Right lobe of liver (tissue), 4 donors: ENCODE measurements at regions not wholly inside any gene's neighbourhood (a gene's known extent, or its start where the extent isn't known, plus 50 kb on each side); places are given as distances from the start of the nearest gene placed in this dataset.

ENCODE experiments used
- CTCF ChIP-seq, 4 donors: fragments of 200-600 bp in 3 of 4; fragments of 450-650 bp in 1 of 4; IDR thresholded peaks; one replicate each; pipeline versions ENCODE4 v1.5.1 to v1.8.0; 2016 to 2022; ENCODE audit warnings: antibody characterized with exemption in 4 of 4, mild to moderate bottlenecking in 2 of 4
- POLR2A ChIP-seq: fragments of 450-650 bp; IDR thresholded peaks from one replicate; pipeline ENCODE4 v1.6.1; 2017; ENCODE audit warnings: antibody characterized with exemption, mild to moderate bottlenecking
- donor health status: DM: no; HTN: no; CAD: no.
- donor health status: DM: no; HTN: no; CAD: no.
- donor health status: DM: no; HTN: yes; CAD: no.

GRCh38 chr3:43950775-43951174 lies 260.0 kb downstream of the ABHD5 start:
- TF ChIP-seq POLR2A (no peak), CTCF (IDR thresholded peaks at IDR 0.05) (no peak)
